ENCODE measurements at regions not wholly inside any gene's neighbourhood (a gene's known extent, or its start where the extent isn't known, plus 50 kb on each side); places are given as distances from the start of the nearest gene placed in this dataset.

DNA sequence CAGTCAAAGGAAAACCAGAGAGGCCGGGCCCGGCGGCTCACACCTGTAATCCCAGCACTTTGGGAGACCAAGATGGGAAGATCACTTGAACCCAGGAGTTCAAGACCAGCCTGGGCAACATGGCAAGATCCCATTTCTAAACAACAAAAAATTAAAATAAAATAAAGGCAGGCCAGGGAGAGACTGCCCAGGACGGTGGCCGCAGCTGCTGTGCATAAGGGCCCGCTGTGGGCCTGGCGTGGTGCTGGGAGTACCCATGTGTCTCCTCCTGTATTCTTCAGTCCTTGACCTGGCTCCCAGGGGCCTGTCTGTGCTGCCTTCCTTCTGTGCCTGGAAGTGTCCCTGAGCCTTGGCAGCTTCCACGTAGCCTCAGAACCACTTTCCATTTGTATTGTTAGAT, 56.8 kb upstream of the CNOT6 start:
- H3K4me3 ChIP-seq: no peak overlapping the region
- H3K9me3 ChIP-seq (replicated peaks; ENCODE audit: control insufficient read depth, insufficient read depth, low read depth, low read length): no peaks in the 10 kb centered on the region; the same call in 1 of the 2 replicates
- BruUV-seq (replicated peaks): no TSS peak
- intact Hi-C loops (cut with micrococcal nuclease) (no loop called here), in situ Hi-C loops (cut with MboI) (no loop called here)
- no peak for TF ChIP-seq ZNF778 (CRISPR knock-in tag; IDR thresholded peaks at IDR 0.05)
- no peak for TF ChIP-seq XRCC5 (IDR thresholded peaks at IDR 0.05; ENCODE audit: low read depth, low read length)
- no peak for TF ChIP-seq ZKSCAN8 (CRISPR knock-in tag; IDR thresholded peaks at IDR 0.05)
- no peak for TF ChIP-seq ARID2 (IDR thresholded peaks at IDR 0.05)
- no peak for TF ChIP-seq ZNF695 (CRISPR knock-in tag; IDR thresholded peaks at IDR 0.05)
- no peak for TF ChIP-seq NR2F6 (CRISPR knock-in tag; IDR thresholded peaks at IDR 0.05)
- TF ChIP-seq BCLAF1 (IDR thresholded peaks at IDR 0.05; ENCODE audit: borderline replicate concordance in 1 of 2, control insufficient read depth in 1 of 2, low read depth in 2 of 2, low read length in 1 of 2): no peak
- no peak for TF ChIP-seq BHLHE40 (IDR thresholded peaks at IDR 0.05; ENCODE audit: low read length)
- no peak for TF ChIP-seq ELF4 (CRISPR knock-in tag; IDR thresholded peaks at IDR 0.05)
- no peak for TF ChIP-seq TEAD4 (IDR thresholded peaks at IDR 0.05; ENCODE audit: low read length)
- TF ChIP-seq TEAD4 (CRISPR knock-in tag; IDR thresholded peaks at IDR 0.05; ENCODE audit: borderline replicate concordance): no peak
- H2AFZ ChIP-seq (ENCODE audit: low read depth, low read length): no peak overlapping the region
- FAIRE-seq: no peak
- ChIA-PET POLR2A (no interaction called here), CTCF (ENCODE audit: low intra/inter-chr PET ratio) (no interaction called here)
- H4K20me1 ChIP-seq (replicated peaks; ENCODE audit: control insufficient read depth, insufficient read depth, low read length): no peaks in the 10 kb centered on the region; the same call in 1 of the 2 replicates
- H3K27me3 ChIP-seq (ENCODE audit: control insufficient read depth in 2 of 2, insufficient read depth in 2 of 2, low read length in 2 of 2): peaks cover 11 to 64% of the 10 kb centered on the region in 2 experiments; a peak in 4 of 5 replicates
- WGBS (ENCODE audit: insufficient coverage, low coverage, missing lambda C conversion rate): 0% methylated on average over 8 of the region's 8 CpGs
- H3K4me1 ChIP-seq (replicated peaks in 1 of 2; ENCODE audit: control insufficient read depth in 2 of 2, insufficient read depth in 2 of 2, low read length in 2 of 2): peaks cover 0 to 8% of the 10 kb centered on the region in 2 experiments; a peak in 1 of 5 replicates
- no peak overlapping the region for H3K9ac ChIP-seq (ENCODE audit: insufficient read depth in 1 of 2, low read depth in 2 of 2, low read length in 2 of 2)
- no peak overlapping the region for H3K4me2 ChIP-seq (ENCODE audit: insufficient read depth, low read length)
- no peaks in the 10 kb centered on the region for H3K36me3 ChIP-seq (ENCODE audit: control insufficient read depth, insufficient read depth, low read length)
- H3K79me2 ChIP-seq (ENCODE audit: control insufficient read depth, insufficient read depth, low read length): no peaks in the 10 kb centered on the region
- DNase-seq (ENCODE audit: extremely low read depth in 1 of 4, low spot score in 3 of 4): no peak
- no peak overlapping the region for H3K27ac ChIP-seq (ENCODE audit: extremely low read depth, low read depth, low read length)
- no peaks in the 10 kb centered on the region for H3K9me1 ChIP-seq (ENCODE audit: control insufficient read depth, insufficient read depth, low read length)
- no peak for ATAC-seq
